NT2/D1 (cell line): ENCODE measurements at regions not wholly inside any gene's neighbourhood (a gene's known extent, or its start where the extent isn't known, plus 50 kb on each side); places are given as distances from the start of the nearest gene placed in this dataset.
A peak's percentile ranks its signal among the peaks of the same experiment; 100 is the strongest.
"Not testable (repeated sequence)": the region's sequence is repeated elsewhere in the genome, so short reads cannot be mapped to it uniquely, and the experiment has no call there.

ENCODE experiments used
- DNase-seq: peaks from one replicate; pipeline ENCODE4 v3.0.0-alpha.2; 2011; ENCODE audit warnings: low read depth, low spot score
- H3K27me3 ChIP-seq: 2 replicates; pipeline ENCODE4 v1.6.0; 2011; ENCODE audit warnings: mild to moderate bottlenecking; ENCODE audit not compliant: insufficient read length, insufficient read depth
- H3K36me3 ChIP-seq: 2 replicates; pipeline ENCODE4 v1.6.1; 2011; ENCODE audit warnings: mild to moderate bottlenecking, low read length, mixed read lengths; ENCODE audit not compliant: insufficient read depth, insufficient read length
- H3K4me1 ChIP-seq: 2 replicates; pipeline ENCODE4 v1.5.1; 2011; ENCODE audit not compliant: insufficient read depth, insufficient read length
- H3K4me3 ChIP-seq: 2 replicates; pipeline ENCODE4 v1.5.1; 2011; ENCODE audit warnings: low read depth; ENCODE audit not compliant: insufficient read length
- H3K9ac ChIP-seq: 2 replicates; pipeline ENCODE4 v1.6.0; 2011; ENCODE audit warnings: low read depth; ENCODE audit not compliant: insufficient read length
- H3K9me3 ChIP-seq: 2 replicates; pipeline ENCODE4 v1.5.1; 2011; ENCODE audit warnings: mild to moderate bottlenecking, low read length; ENCODE audit not compliant: insufficient read depth
- SUZ12 ChIP-seq: IDR thresholded peaks from 2 replicates; pipeline ENCODE4 v1.6.1; 2011; ENCODE audit not compliant: insufficient read length, insufficient read depth; ENCODE audit errors: extremely low read depth
- YY1 ChIP-seq: IDR thresholded peaks from 2 replicates; pipeline ENCODE4 v1.6.1; 2011; ENCODE audit not compliant: insufficient read length, insufficient read depth
- ZNF274 ChIP-seq: IDR thresholded peaks from 2 replicates; pipeline ENCODE4 v1.6.1; 2011; ENCODE audit warnings: mild to moderate bottlenecking, low read depth, low read length

DNA sequence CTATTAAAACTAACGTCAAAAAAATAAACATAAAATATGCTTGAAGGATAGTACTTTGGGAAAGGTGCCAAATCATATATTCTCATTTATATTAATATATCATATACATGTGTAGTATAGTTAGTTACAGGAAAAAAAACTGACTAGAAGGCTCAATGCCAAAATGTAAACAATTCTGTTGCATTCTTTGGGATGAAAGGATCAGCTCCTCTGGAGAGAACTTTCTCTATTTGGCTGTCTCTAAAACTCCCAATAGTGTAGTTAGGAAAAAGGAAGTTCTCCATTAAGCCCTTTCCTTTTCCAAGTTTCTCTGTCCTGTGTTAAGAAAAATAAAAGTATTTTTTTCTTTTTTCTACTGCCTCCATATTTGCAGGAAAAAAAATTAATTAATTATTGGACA is 86.5 kb upstream of the BTN3A2 start:
- H3K36me3 ChIP-seq, result peaks cover 12% of the 10 kb centered on the region
- H3K4me3 ChIP-seq, result no peak overlapping the region
- no peak overlapping the region for H3K9ac ChIP-seq
- no peaks in the 10 kb centered on the region for H3K9me3 ChIP-seq
- TF ChIP-seq ZNF274 (no peak), YY1 (no peak), SUZ12 (no peak)
- no peaks in the 10 kb centered on the region for H3K27me3 ChIP-seq
- peaks cover 2% of the 10 kb centered on the region for H3K4me1 ChIP-seq
- no peak for DNase-seq

DNA sequence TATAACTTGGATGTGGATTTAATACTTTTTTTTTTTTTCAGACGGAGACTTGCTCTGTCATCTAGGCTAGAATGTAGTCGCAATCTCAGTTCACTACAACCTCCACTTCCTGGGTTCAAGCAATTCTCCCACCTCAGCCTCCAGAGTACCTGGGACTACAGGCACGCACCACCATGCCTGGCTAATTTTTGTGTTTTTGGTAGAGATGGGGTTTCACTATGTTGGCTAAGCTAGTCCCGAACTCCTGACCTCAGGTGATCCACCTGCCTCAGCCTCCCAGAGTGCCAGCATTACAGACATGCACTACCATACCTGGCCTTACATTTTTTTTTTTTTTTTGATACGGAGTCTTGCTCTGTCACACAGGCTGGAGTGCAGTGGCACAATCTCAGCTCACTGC is 85.6 kb upstream of the BTN3A2 start:
- H3K4me1 ChIP-seq, DNase-seq, H3K4me3 ChIP-seq, H3K9me3 ChIP-seq, H3K27me3 ChIP-seq, H3K9ac ChIP-seq: not testable (repeated sequence)
- peaks cover 12% of the 10 kb centered on the region for H3K36me3 ChIP-seq

DNA sequence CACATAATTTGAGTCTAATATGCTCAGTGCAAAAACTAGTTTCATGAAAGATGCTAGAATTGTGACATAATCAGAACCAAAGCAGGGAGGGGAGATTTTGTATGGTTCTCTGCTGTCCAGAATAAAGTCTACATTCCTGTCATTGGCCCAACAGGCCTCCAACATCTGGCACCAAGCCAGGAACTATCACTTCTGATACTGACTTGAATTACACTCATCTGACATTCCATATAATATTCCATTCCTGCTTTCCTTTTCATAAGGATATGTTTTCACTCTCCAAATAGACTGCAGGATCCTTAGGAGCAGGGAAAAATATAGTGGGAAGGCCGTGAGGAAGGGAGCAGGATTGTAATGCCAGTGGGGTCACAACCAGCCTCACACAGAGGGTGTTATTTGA is 84.6 kb upstream of the BTN3A2 start:
- Histone ChIP-seq H3K4me3 (no peak overlapping the region), H3K4me1 (peaks cover 1% of the 10 kb centered on the region), H3K9me3 (no peaks in the 10 kb centered on the region), H3K36me3 (peaks cover 12% of the 10 kb centered on the region), H3K27me3 (no peaks in the 10 kb centered on the region), H3K9ac (no peak overlapping the region)
- TF ChIP-seq YY1, result no peak
- no peak for TF ChIP-seq ZNF274
- TF ChIP-seq SUZ12, result no peak
- DNase-seq, result no peak

DNA sequence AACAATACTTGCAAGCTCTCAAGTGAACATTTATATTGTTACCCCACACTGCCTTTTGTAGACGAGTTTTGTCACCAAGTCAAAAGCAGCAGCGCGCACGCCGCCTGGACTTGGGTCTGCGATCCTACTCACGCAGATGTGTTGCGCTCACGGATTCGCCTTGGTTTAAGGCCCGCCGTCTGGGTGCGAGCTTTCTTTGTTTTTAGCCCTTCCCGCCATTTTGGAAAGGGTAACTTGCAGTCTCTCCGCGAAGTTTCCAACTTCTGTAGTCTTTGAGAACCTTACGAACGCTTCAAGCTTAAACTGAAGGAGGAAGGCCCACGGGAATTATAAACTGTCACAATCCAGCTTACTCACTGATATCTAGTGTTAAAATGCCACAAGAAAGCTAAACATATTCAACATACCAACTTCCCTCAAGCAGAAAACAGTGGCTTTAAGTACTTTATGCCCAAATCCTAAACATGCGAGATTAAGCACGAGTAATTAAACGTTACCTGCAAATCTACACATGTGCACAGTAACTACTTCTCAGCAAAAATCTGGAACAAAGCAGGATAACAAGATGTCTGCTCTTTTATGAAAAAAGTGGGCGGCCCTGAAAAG is 80.4 kb upstream of the BTN3A2 start:
- Histone ChIP-seq H3K36me3 (peaks cover 14% of the 10 kb centered on the region), H3K4me1 (no peaks in the 10 kb centered on the region), H3K9ac (peak overlapping the region; percentile 91), H3K27me3 (no peaks in the 10 kb centered on the region), H3K4me3 (peak overlapping the region; percentile 77), H3K9me3 (peaks cover 21% of the 10 kb centered on the region)
- no peak for DNase-seq
- TF ChIP-seq SUZ12, result no peak
- no peak for TF ChIP-seq ZNF274
- no peak for TF ChIP-seq YY1

DNA sequence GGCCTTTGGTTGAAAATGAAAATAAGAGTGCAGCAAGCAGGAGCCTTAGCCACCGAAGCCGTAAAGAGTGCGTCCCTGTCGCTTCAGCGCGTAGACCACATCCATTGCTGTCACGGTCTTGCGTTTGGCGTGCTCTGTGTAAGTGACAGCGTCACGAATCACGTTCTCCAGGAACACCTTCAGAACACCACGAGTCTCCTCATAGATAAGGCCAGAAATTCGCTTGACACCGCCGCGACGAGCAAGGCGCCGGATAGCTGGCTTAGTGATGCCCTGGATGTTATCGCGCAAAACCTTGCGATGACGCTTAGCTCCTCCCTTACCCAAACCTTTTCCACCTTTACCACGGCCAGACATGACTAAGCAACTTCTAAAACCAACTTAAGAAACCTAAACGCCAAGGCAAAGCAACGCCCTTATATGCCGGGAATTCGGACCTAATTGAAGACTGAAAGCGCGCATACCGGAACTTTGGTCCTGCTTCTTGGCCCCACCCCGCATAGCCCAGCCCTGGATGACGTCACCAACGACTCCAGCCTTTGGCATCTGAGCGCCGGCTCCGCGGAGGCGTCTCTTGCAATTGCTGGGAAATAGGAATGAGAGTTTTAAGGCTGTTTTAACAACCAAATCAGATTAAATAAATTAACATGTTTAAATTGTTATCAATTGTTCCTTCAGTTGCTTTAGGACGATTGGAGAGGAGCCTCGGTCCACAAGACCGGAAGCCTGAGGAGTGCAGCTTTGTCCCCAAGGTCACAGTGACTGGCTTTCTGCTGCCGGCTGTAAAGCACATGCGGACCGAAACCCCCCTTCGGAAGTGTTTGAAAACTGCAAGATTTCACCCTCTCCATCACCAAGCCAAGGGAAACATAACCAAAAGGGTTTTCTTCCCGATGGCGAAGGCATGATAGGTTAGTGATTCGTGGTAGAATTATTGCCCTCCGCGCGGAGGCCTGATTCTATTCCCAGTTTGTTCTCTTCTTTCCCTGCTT is 79.6 kb upstream of the BTN3A2 start:
- peak overlapping the region; percentile 77 for H3K4me3 ChIP-seq
- H3K36me3 ChIP-seq, result peaks cover 11% of the 10 kb centered on the region
- no peaks in the 10 kb centered on the region for H3K27me3 ChIP-seq

DNA sequence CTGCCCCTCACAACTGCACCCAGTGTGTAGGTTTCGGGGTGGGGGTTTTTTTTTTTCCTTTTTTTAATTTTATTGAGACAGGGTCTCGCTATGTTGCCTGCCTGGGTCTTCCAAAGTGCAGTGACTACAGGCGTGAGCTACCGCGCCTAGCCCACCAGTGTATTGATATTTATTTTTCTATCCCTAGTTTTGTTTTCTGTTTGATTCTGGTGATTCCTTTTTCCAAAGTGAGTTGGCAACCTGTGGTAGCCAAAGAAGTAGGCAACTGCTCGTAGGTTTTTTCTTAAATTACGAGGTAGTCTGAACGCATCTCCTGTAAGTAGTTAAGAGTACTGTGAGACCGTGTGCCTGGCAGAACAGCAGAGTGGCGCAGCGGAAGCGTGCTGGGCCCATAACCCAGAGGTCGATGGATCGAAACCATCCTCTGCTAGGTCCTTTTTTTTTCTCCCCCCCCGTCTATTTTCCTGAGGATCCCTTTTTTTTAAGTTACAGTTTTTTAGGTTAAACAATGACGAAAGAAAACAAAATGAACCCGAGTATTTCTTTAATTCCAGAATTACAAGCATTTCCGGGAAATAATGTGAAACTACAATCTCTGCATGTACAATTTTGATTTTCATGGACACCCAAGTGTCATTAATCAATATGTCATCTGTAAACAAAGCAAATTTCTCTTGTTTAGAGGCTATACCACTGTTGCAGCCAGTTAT is 78.7 kb upstream of the BTN3A2 start:
- Histone ChIP-seq H3K27me3 (no peaks in the 10 kb centered on the region), H3K36me3 (peaks cover 2% of the 10 kb centered on the region)
- no peak for DNase-seq

More for the DNA sequence above, 79.6 kb upstream of the BTN3A2 start:
- Histone ChIP-seq H3K4me1 (no peaks in the 10 kb centered on the region), H3K9ac (peak overlapping the region; percentile 91), H3K9me3 (peaks cover 21% of the 10 kb centered on the region)
- DNase-seq, result peak; percentile 97
- TF ChIP-seq ZNF274 (no peak), YY1 (no peak), SUZ12 (no peak)

DNA sequence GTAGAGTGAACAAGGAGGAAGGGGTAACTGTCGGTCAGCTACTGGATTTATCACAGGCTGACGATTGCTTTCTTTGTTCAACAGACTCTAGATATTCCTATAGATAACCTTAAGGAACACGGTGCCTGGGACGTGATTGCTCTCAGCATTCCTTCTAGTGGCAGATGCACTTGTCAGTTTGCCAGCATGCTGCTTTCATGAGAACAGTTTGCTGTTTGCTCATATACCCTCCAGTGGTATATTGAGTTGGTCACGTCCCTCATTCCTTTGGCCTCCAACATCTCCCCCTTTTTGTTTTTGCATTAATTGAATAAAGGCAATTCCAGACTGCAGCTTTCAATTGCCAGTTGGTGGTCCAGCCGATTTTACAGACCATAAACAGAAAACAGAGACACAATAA is 76.8 kb upstream of the BTN3A2 start:
- peaks cover 21% of the 10 kb centered on the region for H3K9me3 ChIP-seq
- no peaks in the 10 kb centered on the region for H3K27me3 ChIP-seq
- no peaks in the 10 kb centered on the region for H3K4me1 ChIP-seq
- no peak for TF ChIP-seq ZNF274
- TF ChIP-seq YY1, result no peak
- TF ChIP-seq SUZ12, result no peak
- H3K9ac ChIP-seq, result no peak overlapping the region
- no peak for DNase-seq
- no peak overlapping the region for H3K4me3 ChIP-seq
- peaks cover 2% of the 10 kb centered on the region for H3K36me3 ChIP-seq

More for the DNA sequence above, 78.7 kb upstream of the BTN3A2 start:
- H3K4me1 ChIP-seq, result no peaks in the 10 kb centered on the region
- H3K9me3 ChIP-seq, result peaks cover 21% of the 10 kb centered on the region
- H3K4me3 ChIP-seq, result peak overlapping the region; percentile 77
- TF ChIP-seq ZNF274 (no peak), YY1 (no peak), SUZ12 (no peak)
- H3K9ac ChIP-seq, result peak overlapping the region; percentile 87
